Epidermal melanocyte (primary cell): ENCODE measurements at regions not wholly inside any gene's neighbourhood (a gene's known extent, or its start where the extent isn't known, plus 50 kb on each side); places are given as distances from the start of the nearest gene placed in this dataset.

Experiments
- DNase-seq: peaks from one replicate; pipeline ENCODE4 v3.0.0; 2011; ENCODE audit warnings: low spot score; ENCODE audit not compliant: insufficient read length

DNA sequence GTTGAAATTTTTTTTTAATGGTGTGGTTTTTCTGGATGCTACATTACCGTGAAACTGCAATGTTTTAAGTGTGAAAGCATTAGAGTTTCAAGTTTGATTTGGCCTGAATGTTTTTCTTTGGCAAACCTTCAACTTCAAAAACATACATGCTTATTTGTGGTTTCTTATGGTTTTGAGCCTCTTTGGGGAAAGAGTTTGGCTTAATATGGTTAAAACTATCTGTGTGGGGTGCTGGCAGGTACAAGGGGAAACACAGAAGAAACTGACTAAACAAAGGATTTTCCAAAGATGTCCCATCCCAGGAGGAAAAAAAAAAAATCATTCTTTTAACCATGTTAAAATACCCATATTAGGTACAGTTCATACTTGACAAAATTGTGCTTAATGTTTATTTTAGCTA, 121.1 kb downstream of the HGF start:
- DNase-seq = no peak

DNA sequence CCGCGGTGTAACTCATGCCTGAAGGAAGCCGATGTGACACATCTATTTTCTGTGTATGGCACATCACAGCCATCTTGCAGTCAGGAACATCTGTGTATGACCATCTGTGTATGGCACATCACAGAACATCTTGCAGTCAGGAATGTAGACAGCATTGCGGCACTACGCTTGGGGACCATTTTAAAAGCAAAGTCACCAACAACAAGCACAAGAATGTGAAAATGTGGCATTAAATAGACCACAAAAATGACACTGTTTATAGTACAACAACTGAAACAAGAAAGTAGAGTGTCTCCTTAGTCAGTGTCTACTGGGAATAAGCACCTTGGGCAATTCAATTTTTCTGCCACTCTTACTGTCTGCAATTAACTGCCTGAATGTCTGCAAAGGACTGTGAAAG, 124.4 kb downstream of the HGF start:
- DNase-seq = no peak

DNA sequence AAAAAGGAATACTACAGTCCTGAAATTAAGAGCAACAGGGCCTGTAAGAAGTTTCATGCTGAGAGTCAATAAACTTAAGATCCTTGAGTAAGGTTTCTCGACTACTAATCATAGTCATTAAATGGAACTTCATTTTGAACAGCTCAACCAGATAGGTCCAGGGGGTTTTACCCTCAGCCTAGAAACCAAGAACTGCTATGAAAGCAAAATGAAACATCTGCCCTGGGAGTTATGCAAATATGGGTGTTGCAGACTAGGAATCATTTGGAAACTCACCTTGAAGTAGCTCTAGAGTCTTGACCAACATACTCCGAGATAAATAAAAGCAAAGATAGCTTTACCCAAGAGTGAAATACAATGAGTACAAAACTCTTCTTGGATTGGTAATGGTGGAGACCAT, 128.0 kb downstream of the HGF start:
- DNase-seq = no peak

DNA sequence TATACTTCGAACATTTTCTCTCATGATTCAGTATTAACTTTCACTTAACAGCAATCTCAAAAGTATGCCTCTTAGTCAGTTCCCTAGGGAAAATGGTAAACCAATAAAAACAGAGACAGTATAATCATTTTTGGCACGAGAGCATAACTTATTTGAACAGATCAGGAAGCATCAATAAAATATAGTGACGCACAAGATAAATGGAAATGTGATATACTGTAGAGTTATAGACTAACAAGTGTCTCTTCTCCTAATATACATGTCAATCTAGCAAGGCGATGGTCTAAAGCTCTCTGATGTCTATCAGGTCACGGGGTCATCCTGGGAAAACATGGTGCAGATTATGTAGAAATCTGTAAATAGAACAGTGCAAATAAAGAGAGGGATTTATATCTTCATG, 131.6 kb downstream of the HGF start:
- no peak for DNase-seq

DNA sequence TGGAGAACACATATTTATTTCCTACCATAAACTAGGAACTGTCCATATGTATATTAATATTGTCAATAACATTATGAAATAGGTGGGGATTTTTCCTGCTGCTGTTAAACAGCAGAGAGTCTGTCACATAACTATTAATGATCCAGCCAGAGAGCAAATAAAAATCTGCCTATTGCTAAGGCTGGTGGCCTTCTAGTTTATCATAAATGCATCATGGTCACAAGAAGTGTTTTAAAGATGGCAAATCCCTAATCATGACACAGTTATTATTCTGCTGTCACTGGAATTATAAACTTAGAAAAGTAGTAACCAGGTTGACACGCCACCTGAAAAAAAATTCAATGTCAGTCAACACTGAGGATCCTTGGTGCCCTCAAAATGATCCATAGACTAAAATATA, 132.3 kb downstream of the HGF start:
- DNase-seq = no peak

DNA sequence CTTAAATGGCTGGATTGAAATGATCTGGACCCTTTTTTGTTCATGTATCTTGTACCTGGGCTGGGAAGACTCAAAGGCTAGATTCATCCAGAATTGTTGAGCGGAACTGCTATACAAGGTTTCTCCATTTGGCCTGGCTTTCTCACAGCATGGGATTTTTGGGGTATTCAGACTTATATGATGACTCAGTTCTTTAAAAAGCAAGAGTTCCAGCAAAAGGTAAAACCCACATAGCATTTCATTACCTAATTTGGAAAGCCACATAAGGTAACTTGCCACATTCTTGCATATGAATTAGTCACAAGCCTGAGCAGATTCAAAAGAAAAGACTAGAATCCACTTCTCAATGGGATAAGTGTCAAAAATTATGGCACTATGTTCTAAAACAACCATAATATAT, 137.4 kb downstream of the HGF start:
- DNase-seq = no peak

DNA sequence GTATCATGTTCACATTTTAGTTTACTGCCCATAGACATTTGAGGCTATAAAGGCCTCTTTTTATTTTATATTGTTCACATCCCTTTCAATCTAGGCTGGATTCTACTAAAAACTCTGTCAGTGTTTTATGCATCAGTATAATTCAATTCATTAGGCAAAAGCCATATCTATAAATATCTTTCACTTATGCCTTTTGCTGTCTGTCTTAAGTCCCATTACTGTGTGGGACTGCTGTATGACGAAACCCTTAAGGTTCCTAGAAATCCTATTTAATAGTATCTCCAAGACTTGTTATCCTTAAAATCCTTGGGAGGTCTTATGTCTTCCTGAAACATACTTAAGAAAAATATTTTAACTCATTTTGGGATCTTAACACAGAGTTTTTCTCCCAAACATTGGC, 139.2 kb downstream of the HGF start:
- no peak for DNase-seq

DNA sequence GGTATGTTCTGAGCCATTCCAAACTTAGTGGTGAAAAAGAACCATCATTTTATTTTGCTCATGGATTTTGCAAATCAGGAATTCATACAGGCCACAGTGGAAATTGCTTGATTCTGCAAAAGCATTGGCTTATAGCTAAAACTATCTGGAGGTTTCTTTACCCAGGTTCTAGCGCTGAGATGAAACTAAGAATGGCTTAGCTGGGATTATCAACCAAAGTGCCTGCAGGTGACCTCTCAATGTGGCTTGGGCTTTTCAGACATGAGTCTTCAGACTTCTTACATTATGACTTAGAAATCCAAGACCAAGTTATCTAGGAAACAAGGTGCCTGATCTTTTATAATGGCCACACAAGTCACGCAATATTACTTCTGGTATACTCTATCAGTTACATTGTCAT, 140.1 kb downstream of the HGF start:
- no peak for DNase-seq

DNA sequence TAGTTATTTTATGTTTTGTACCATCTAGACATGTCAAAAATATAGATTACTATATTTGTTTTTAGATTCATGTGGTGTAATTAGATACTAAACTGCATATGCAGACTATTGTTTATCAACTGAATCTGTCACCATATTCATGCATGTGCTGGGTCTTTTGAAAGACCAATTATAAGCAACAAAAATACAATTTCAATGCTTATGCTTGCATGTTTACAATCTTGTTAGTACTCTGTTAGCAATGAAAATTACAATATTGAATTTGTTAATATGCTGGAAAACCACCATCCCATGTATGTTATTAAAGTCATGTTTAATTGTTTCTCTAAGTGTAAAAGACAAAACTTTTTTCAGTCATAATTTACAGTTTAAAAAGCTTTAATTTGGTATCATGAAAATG, 140.9 kb downstream of the HGF start:
- no peak for DNase-seq

DNA sequence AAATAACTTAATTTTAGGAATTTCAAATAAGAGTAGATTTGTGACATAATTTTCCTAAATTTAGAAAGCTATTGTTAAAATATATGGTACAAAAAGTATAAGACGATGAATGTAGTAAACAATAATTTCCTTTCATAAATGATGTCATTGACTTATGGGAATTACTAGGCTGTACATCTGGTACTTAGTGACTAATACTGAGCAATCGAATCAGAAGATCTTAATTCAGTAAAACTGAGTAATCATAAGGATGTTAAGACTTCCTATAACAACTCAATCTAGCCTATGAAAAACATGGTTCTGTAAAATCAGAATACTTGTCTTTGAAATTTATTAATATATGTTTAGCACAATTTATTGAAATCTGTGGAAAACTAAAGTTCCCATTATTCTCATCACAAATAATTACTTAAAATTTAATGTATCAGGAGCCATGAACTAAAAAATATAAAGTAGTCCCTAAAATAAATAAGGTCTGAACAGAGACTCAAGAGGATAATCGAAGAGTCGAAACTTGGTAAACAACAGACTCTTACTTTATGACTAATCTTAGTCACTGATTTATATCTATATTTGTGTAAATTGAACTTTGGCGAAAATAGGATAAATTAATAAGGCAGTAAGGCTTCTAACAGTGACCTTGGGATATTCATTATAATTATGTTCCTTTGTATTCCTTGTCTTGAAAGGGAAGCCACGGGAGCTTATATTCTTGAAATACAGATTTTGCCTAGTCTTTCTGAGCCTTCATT, 142.1 kb downstream of the HGF start:
- no peak for DNase-seq

DNA sequence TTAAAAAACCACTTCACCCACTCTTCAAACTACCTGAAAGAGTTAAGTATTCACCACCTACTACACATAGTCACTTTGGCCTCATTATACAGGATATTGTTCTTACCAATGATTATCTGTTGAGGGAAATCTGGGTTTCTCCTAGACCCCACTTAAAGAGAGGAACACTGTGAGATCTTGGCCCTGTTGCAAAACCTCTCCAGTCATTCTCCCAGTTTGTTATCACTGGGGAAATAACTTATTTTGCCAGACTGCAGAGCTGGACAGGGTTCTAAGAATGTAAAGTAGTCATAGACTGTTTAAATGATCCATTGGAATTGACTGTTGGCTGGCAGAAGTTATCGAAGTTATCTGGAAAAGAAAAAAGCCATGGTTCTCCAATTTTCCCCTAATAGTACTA, 143.8 kb downstream of the HGF start:
- DNase-seq = no peak

DNA sequence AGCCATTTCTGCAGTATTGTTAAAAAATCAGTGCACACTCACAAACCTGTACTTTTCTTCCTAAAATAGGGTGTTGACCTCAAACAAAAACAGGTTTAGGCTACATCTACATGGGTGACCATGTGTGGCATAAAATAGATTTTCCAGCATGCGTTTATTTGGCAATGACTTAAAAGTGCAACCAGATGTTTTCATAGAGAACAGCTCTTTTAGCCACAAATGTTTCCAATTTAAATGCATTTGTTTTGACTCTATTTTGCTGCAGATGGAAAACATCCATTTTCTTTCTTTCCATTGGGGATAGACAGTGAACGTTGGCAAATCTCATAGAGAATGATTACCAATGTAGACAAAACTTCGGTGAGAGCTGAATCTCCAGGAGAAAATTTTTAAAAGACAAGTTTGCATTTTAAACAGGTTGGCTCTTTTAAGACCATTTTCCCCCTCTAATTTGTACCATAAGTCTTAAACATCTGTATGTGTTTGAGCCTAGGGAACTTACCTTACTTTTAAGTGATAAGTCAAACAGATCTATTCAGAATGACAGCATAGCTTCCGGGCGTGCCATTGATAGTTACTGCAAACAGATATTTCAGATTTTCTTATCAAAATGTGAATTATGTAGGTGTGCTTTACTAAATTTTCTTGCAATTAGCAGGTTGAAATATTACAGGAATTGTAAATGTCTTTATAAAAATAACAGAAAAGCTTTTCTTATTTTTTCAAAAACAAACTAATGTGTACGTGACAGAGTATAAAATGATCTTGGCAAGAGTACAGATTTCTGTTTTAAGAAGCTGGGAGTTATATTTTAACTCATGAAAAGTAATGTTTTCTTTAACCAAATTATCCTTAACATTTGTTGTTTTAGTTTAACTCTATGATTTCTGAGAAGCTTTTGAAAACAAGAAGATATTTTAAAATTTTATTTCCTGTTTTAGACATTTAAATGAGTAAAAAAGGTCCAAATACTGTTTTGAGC, 144.9 kb downstream of the HGF start:
- DNase-seq = no peak

DNA sequence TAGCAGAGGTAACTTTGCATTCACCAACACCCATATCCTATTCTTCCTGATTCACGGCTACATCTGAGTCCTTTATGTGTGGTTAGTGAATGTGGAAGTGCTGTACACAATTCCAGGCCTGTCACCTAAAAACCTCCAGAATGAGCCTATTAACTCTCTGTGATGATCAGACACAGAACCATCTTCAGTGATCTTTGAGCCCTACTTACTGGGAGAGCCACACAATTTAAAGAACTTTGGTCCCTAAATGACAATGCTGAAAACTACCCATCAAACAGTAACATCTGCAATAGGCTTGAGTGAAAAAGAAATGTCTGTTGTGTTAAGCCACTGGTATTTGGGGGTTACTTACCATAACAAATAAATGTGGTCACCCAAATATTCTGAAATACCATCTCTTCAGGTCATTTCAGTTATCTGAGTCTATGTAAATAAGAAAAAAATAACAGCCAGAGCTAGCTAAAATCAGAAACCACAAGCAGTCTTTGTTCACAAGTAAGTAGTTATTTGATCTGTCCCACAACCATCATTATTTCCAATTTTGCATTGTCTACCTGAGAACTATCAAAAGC, 145.7 kb downstream of the HGF start:
- DNase-seq = no peak

DNA sequence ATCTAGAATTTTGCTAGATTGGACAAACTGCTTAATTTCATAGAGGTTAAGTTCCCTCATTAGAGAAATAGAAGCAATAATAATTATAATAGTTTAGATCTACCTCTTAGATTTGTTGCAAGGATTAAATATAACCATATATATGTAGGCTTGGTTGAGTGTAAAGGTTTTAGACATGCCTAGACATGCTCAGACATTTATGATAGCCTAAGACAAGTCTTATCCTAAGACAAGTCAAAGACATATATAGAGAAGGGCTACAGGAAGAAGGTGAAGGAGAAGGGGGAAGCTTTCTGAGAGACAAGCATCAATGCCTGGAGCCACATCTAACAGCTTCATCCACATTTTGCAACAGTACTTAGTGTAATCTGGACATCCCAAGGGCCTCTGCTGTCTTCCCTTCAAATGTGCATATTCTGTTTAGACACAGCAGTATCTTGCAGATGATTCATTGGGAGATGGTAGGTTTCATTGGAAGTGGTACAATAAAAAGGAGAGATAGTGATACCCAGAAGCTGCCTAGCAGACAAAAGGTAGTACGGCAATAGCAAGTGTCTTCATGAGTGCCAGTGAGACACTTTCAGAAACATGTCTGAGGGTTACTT, 146.5 kb downstream of the HGF start:
- no peak for DNase-seq

DNA sequence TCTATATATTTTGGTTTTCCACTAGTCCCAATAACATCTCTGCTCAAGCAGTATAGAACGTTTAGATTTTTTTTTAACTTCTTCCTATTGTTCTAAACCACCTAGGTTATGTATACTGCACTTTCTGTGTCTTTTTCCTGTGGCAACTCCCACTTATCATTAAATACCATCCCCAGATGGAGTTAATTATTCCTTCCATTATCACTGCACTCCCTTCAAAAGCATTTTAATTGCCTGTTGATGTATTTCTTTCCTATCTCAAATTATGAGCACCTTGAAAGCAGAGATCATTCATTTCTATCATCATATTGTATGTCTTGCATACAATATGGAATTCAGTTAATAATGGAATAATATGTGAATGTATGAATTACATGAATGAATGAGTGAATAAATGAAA, 148.0 kb downstream of the HGF start:
- DNase-seq = no peak

DNA sequence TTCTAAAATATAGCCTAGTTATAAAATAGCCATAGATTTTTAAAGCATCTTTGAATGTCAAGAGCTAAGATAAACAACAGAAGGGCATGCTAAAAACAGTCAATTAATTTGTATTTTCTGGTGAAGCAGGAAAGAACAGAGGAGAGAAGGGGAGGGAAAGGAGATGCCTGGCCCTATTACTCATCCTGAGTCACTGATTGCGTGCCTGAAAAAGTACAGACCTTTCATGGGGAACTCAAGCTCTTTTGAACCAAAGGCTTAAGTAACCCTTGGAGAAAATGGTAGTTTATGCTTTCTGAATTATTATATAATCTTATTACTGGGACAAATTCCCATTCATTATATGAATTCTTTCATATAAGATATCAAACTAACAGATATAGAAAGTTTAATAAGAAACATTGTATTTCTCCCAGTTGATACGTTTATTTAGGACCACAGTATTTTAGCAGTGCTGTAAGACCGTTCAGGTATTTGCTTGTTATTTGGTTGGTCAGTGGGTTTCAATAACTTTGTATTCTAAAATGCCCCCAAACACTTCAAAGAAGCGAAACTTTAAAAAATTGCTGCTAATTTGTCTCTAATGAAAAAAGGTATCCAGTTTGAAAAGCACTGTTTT, 151.3 kb downstream of the HGF start:
- DNase-seq = no peak

DNA sequence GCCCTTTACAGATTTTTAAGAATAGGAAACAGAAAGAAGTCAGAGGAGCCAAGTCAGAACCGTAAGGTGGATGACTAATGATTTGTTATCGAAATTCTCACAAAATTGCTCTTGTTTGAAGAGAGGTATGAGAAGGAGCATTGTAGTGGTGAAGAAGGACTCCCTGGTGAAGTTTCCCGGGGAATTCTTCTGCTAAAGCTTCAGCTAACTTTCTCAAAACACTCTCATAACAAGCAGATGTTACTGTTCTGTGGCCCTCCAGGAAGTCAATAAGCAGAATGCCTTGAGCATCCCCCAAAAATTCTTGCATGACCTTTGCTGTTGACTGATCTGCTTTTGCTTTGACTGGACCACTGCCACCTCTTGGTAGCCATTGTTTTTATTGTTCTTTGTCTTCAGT, 152.9 kb downstream of the HGF start:
- no peak for DNase-seq

DNA sequence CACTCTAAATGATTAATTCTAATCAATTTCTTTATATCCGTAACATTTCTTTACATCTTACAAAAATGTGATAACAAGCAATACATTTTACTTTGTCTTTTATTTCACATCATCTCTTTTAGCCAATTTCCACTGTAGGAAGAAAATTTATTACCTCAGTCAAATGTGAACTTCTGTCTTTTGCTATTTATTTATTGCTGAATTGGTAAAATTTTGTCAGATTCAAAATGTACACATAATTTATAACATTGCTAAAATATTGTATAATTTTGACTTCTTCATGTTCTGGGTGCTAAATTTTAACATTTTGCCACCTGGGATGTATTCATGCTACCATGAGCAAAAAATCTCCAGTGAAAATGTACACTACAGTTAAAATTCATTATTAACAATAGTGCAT, 158.0 kb downstream of the HGF start:
- no peak for DNase-seq

DNA sequence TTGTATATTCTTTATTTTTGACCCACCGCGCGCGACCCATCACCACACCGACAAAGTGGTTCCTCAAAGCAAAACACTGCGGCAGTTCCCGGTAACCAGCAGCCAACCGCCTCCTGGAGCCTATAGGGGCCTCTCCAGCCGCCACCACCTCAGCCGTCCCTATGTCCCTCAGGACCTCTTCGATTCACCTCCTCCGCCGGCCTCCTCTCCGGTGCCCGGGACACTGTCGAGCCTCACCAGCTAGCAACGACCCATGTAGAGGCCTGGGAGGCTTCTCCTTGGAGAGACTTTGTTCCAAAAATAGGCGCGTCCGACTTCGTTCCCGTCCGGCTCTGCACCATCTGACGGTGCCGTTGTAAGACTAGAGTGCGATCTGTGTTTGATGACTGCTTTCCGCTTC, 158.8 kb downstream of the HGF start:
- no peak for DNase-seq

DNA sequence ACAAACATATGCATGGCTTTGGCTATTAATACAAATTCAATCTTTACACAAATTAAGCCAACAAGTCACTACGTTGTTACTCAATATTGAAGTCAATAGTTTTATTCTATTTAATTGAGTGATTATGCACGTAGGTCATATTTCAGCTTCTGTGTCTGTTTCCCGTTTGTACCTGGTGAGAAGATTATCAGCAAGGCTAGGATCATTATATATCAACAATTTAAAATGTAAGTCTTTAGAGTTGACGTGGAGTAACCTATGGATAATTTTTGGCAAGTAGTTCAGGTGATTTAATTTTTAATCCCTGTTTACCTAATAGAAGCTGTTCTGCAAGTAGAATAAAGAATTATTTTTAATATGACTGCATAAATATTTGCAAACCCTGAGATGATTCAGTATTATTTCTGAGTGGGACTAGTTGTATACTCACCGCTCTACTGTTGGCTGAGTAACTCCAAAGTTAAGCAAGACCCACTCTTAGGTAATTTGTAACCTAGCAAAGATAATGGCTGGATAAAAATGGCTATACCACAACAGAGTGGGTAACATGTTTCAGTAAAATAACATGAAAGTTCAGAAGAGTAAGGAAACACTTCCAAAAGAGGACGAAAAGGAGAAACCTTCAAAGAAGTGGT, 161.0 kb downstream of the HGF start:
- no peak for DNase-seq

DNA sequence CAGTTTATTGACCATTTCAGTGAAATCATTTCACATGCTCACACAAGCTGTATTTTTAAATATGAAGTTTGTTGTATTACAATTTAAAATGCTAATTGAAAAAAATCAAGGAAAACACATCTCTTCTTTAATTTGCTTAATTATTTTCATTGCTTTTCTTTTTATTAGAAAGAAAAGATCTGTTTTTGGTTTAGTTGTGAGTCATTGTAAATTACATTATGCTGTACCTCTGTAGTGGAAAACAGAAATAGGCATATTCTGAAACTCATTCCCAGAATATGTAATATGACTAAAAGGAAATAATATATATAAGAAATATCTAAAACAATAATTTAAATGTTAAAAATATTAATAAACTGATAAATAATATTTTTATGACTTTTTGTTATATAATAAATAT, 161.9 kb downstream of the HGF start:
- no peak for DNase-seq
